Epithelial cell of proximal tubule (primary cell): ENCODE measurements at regions not wholly inside any gene's neighbourhood (a gene's known extent, or its start where the extent isn't known, plus 50 kb on each side); places are given as distances from the start of the nearest gene placed in this dataset.
"Not testable (repeated sequence)": the region's sequence is repeated elsewhere in the genome, so short reads cannot be mapped to it uniquely, and the experiment has no call there.

Source experiments
- DNase-seq: peaks from one replicate; pipeline ENCODE4 v3.0.0-alpha.2; 2011; ENCODE audit warnings: low read depth
- H3K4me3 ChIP-seq: 2 replicates; pipeline ENCODE4 v1.5.1; 2011; ENCODE audit warnings: low read depth, mild to moderate bottlenecking, low read length
- TF ChIP-seq, protein P1 (sequence below): conservative IDR thresholded peaks from 2 replicates; pipeline ENCODE4 v1.5.1; 2012; ENCODE audit warnings: low read depth, mild to moderate bottlenecking, low read length

DNA sequence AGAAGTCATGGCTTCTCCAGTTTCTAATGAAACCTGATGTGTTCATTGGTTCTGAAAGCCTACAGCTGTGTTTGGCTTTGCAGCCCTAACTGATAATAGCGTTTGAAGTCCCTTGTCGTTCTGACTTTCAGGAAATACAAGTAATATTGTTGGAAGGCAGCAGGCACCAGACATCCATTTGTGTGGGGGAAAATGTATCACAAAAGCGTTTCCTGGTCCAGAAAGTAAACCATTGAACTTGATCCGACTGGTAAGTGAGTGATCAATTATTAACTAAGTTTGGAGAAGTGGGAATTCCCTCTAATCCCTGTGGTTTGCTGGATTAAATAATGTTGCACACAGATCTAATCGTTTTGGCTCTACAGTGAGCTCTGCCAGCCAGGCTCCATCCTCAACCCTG is 77.3 kb upstream of the LTA4H start:
- TF ChIP-seq, protein P1, sequence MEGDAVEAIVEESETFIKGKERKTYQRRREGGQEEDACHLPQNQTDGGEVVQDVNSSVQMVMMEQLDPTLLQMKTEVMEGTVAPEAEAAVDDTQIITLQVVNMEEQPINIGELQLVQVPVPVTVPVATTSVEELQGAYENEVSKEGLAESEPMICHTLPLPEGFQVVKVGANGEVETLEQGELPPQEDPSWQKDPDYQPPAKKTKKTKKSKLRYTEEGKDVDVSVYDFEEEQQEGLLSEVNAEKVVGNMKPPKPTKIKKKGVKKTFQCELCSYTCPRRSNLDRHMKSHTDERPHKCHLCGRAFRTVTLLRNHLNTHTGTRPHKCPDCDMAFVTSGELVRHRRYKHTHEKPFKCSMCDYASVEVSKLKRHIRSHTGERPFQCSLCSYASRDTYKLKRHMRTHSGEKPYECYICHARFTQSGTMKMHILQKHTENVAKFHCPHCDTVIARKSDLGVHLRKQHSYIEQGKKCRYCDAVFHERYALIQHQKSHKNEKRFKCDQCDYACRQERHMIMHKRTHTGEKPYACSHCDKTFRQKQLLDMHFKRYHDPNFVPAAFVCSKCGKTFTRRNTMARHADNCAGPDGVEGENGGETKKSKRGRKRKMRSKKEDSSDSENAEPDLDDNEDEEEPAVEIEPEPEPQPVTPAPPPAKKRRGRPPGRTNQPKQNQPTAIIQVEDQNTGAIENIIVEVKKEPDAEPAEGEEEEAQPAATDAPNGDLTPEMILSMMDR, result no peak
- DNase-seq, result no peak
- no peak overlapping the region for H3K4me3 ChIP-seq

DNA sequence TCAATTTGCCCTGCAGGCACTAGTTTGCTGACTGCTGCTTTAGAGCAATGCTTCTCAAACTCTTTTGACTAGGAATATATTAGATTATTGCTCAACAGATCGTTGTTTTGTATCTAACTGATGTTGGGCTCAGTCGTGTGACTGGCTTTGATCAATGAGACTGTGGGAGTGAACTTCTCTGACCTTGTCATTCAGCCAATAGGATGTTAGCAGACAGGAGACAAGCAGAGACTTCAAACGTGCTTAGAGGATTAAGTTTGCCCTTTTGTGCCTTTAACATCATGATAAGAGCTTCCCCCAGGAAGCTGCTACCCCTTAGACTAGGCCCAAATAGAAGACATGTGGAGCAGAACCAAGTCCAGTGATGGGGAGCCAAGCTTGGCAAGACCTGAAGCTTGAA is 76.7 kb upstream of the ELK3 start:
- TF ChIP-seq, protein P1, result no peak
- no peak for DNase-seq
- no peak overlapping the region for H3K4me3 ChIP-seq

GRCh38 chr12:96120359-96121100 is 73.6 kb upstream of the ELK3 start:
- H3K4me3 ChIP-seq, result no peak overlapping the region
- DNase-seq, result no peak
- TF ChIP-seq, protein P1, result no peak

- no peak for DNase-seq
- no peak overlapping the region for H3K4me3 ChIP-seq
- TF ChIP-seq, protein P1, result no peak
These were observed 72.9 kb upstream of the ELK3 start for GRCh38 chr12:96121271-96121711.

- H3K4me3 ChIP-seq, DNase-seq: not testable (repeated sequence)
These were observed 65.9 kb upstream of the ELK3 start for GRCh38 chr12:96128292-96128691.

GRCh38 chr12:96130396-96131059 is 63.6 kb upstream of the ELK3 start:
- H3K4me3 ChIP-seq, result no peak overlapping the region
- TF ChIP-seq, protein P1, result no peak
- DNase-seq, result no peak

DNA sequence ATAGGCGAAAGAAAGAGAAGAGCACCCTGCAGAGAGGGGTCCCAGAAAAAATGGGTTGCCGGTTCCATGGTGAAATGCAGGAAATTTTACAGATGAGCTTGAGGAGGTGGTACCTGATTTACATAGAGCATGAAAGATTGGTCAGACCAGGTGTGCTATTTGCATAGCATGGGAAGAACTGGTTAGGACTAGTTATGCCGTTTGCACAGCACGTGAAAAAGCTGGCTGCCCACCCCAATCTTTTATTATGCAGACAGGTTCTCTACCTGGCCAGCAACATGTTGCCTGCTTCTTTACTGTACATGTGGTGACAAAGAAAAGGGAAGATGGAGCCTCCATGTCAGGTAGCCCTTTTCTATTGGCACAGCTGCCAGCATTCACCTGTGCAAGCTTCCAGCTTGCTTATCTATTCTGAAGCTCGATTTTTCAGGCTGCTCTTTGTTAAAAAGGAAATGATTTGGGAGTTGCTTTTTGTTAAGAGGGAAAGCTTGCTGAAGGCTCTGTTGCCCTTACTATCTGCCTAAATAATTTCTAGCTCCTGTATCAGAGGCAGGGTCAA is 62.9 kb upstream of the ELK3 start:
- H3K4me3 ChIP-seq, result no peak overlapping the region
- TF ChIP-seq, protein P1, result no peak
- no peak for DNase-seq
